Endothelial cell of umbilical vein (primary cell): ENCODE measurements at regions not wholly inside any gene's neighbourhood (a gene's known extent, or its start where the extent isn't known, plus 50 kb on each side); places are given as distances from the start of the nearest gene placed in this dataset.

Experiments
- BruUV-seq: library from RNA; stranded (reverse); fragments of 400-500 nt; replicated peaks from 2 replicates; lab custom pipeline; 2021; lab: Mats Ljungman, UMichigan
- CTCF ChIA-PET: fragments of 300-600, 350-600 bp; sonication (Branson Sonifier 250); formaldehyde crosslinking; loops from one replicate; lab custom pipeline; 2021; ENCODE audit warnings: antibody characterized with exemption, inconsistent platforms; lab: Charles Lee
- POLR2A ChIA-PET: fragments of 300-600, 350-600 bp; sonication (Branson Sonifier 250); formaldehyde crosslinking; loops from one replicate; lab custom pipeline; 2021; ENCODE audit warnings: antibody characterized with exemption, inconsistent platforms; lab: Charles Lee
- DNase-seq: peaks from one replicate; pipeline ENCODE4 v3.0.0-alpha.2; 2011; ENCODE audit warnings: low read depth, low spot score
- FAIRE-seq: peaks from 2 replicates; lab custom pipeline; 2011; peaks lifted over from hg19 to GRCh38; lab: Jason Lieb, UNC
- H2AFZ ChIP-seq: 2 replicates; pipeline ENCODE4 v1.6.0; 2012; ENCODE audit warnings: low read depth, low read length, control low read depth, inconsistent platforms
- H3K27ac ChIP-seq: 2 replicates; pipeline ENCODE4 v1.5.1; 2011; ENCODE audit warnings: low read depth, mild to moderate bottlenecking, control low read depth, low read length, moderate library complexity; ENCODE audit not compliant: insufficient read depth
- H3K27me3 ChIP-seq, 2 experiments: 2 replicates each; pipeline versions ENCODE4 v1.6.0 to v1.6.1; 2011; ENCODE audit warnings: low read length in 2 of 2, mixed read lengths in 1 of 2; ENCODE audit not compliant: control insufficient read depth in 2 of 2, insufficient read depth in 2 of 2
- H3K36me3 ChIP-seq, 2 experiments: 2 replicates in 1 of 2; 3 replicates in 1 of 2; pipeline ENCODE4 v1.5.1; 2011; ENCODE audit warnings: low read length in 2 of 2, mild to moderate bottlenecking in 1 of 2, moderate library complexity in 1 of 2; ENCODE audit not compliant: control insufficient read depth in 2 of 2, insufficient read depth in 2 of 2; ENCODE audit errors: extremely low read depth in 1 of 2
- H3K4me1 ChIP-seq: 3 replicates; pipeline ENCODE4 v1.5.1; 2011; ENCODE audit warnings: mild to moderate bottlenecking, low read length; ENCODE audit not compliant: control insufficient read depth, insufficient read depth; ENCODE audit errors: extremely low read depth
- H3K4me2 ChIP-seq: 2 replicates; pipeline ENCODE4 v1.6.1; 2011; ENCODE audit warnings: low read length, control low read depth, mixed read lengths; ENCODE audit not compliant: insufficient read depth
- H3K4me3 ChIP-seq, 3 experiments: fragments of 200-600 bp in 1 of 3; sonication (generic), shearing (Covaris generic) in 1 of 3; replicated peaks in 1 of 3; 2 replicates each; pipeline ENCODE4 v1.5.1; 2011 to 2016; ENCODE audit warnings: control low read depth in 3 of 3, low read length in 3 of 3, mild to moderate bottlenecking in 2 of 3, inconsistent platforms in 1 of 3, low read depth in 1 of 3, moderate library complexity in 1 of 3; ENCODE audit not compliant: insufficient read depth in 1 of 3
- H3K79me2 ChIP-seq: 2 replicates; pipeline ENCODE4 v1.6.0; 2012; ENCODE audit warnings: low read length, inconsistent platforms; ENCODE audit not compliant: control insufficient read depth, insufficient read depth
- H3K9ac ChIP-seq: replicated peaks from 2 replicates; pipeline ENCODE3; 2011; ENCODE audit warnings: low read length, control low read depth; ENCODE audit not compliant: insufficient read depth; ENCODE audit errors: extremely low read depth
- H3K9me1 ChIP-seq: replicated peaks from 3 replicates; pipeline ENCODE4 v1.6.0; 2011; ENCODE audit warnings: mild to moderate bottlenecking, low read length; ENCODE audit not compliant: control insufficient read depth, insufficient read depth; ENCODE audit errors: extremely low read depth
- H3K9me3 ChIP-seq: replicated peaks from 2 replicates; pipeline ENCODE4 v1.5.1; 2012; ENCODE audit warnings: low read length, inconsistent platforms; ENCODE audit not compliant: control insufficient read depth, insufficient read depth
- H4K20me1 ChIP-seq: replicated peaks from 2 replicates; pipeline ENCODE3; 2011; ENCODE audit warnings: mild to moderate bottlenecking, low read length; ENCODE audit not compliant: control insufficient read depth, insufficient read depth; ENCODE audit errors: extremely low read depth
- EZH2 ChIP-seq: IDR thresholded peaks from 2 replicates; pipeline ENCODE4 v1.6.1; 2012; ENCODE audit warnings: borderline replicate concordance, low read depth, mild to moderate bottlenecking, moderate library complexity, low read length, inconsistent platforms; ENCODE audit not compliant: severe bottlenecking
- GATA2 ChIP-seq: IDR thresholded peaks from 2 replicates; pipeline ENCODE4 v1.7.0; 2011; ENCODE audit warnings: low read depth, mild to moderate bottlenecking, moderate library complexity, mixed read lengths, low read length; ENCODE audit not compliant: insufficient read length, insufficient read depth
- MYC ChIP-seq: IDR thresholded peaks from one replicate; pipeline ENCODE4 v1.6.1; 2011; ENCODE audit warnings: mild to moderate bottlenecking, low read depth, low read length
- POLR2A ChIP-seq: IDR thresholded peaks from 2 replicates; pipeline ENCODE4 v1.6.1; 2012; ENCODE audit warnings: low read depth, mild to moderate bottlenecking, control low read depth, low read length
- dilution Hi-C: fragments of 300-500 bp; cut with MboI; formaldehyde crosslinking; loops from one replicate; pipeline ENCODE4 v1.15.0; 2019; ENCODE audit warnings: low sequenced_read_pairs; ENCODE audit not compliant: extremely low pct_ligation_motif_present
- intact Hi-C: fragments of 100-400 bp; cut with micrococcal nuclease; formaldehyde crosslinking; loops from one replicate; pipeline ENCODE4 v1.10.0; 2022
- TF ChIP-seq, protein P1 (sequence below), 2 donors: IDR thresholded peaks; 1 replicate in 1 of 2; 2 replicates in 1 of 2; pipeline ENCODE4 v1.5.1; 2011; ENCODE audit warnings: low read length in 2 of 2, mild to moderate bottlenecking in 2 of 2, moderate library complexity in 2 of 2, control low read depth in 1 of 2, inconsistent platforms in 1 of 2, low read depth in 1 of 2; ENCODE audit not compliant: insufficient read depth in 1 of 2; ENCODE audit errors: extremely low read depth in 1 of 2

DNA sequence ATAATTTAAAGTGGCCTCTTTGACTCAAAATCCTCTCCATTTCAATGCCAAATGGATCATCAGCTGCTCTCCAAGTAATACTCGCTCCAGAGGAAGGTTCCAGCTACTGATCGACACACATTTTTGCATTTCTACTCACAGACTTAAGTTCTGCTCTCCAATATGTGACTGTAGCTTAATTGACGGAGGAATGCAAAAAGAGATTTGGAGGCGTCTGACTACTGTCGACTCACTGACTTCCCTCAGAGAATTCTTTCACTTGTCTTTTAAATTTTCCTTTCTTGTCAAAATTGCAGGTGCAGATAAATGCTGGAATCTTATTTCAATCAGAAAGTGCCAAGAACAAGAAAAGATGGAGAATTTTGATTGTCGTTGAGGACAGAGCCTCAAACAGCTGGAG lies 84.1 kb upstream of the PAPOLG start:
- Histone ChIP-seq H3K36me3 (no peaks in the 10 kb centered on the region), H3K79me2 (no peaks in the 10 kb centered on the region), H4K20me1 (no peaks in the 10 kb centered on the region), H3K4me2 (no peak overlapping the region), H3K9me1 (no peaks in the 10 kb centered on the region), H3K4me1 (no peaks in the 10 kb centered on the region), H3K9me3 (no peaks in the 10 kb centered on the region), H3K27ac (no peak overlapping the region), H2AFZ (no peak overlapping the region), H3K27me3 (peaks cover 0 to 4% of the 10 kb centered on the region in 2 experiments), H3K4me3 (no peak overlapping the region), H3K9ac (no peak overlapping the region)
- FAIRE-seq (no peak), DNase-seq (no peak)
- CTCF ChIA-PET = interaction anchor here (1.2 to 1.4 kb wide), 3 partner anchors 25 to 327 kb away, joined by 3 to 4 read pairs (median 3); no protein-coding TSS in a partner anchor
- intact Hi-C loops (loop anchor here (10.0 kb wide), 1 partner anchor 1907 kb away; no protein-coding TSS in a partner anchor), dilution Hi-C loops (no loop called here)
- TF ChIP-seq MYC = no peak
- TF ChIP-seq, protein P1, sequence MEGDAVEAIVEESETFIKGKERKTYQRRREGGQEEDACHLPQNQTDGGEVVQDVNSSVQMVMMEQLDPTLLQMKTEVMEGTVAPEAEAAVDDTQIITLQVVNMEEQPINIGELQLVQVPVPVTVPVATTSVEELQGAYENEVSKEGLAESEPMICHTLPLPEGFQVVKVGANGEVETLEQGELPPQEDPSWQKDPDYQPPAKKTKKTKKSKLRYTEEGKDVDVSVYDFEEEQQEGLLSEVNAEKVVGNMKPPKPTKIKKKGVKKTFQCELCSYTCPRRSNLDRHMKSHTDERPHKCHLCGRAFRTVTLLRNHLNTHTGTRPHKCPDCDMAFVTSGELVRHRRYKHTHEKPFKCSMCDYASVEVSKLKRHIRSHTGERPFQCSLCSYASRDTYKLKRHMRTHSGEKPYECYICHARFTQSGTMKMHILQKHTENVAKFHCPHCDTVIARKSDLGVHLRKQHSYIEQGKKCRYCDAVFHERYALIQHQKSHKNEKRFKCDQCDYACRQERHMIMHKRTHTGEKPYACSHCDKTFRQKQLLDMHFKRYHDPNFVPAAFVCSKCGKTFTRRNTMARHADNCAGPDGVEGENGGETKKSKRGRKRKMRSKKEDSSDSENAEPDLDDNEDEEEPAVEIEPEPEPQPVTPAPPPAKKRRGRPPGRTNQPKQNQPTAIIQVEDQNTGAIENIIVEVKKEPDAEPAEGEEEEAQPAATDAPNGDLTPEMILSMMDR (IDR thresholded peaks at IDR 0.05; ENCODE audit: extremely low read depth in 1 of 2, insufficient read depth in 1 of 2, low read depth in 1 of 2, low read length in 2 of 2) = no peak
- no peak for TF ChIP-seq GATA2
- no peak for TF ChIP-seq EZH2
- TF ChIP-seq POLR2A = no peak
- POLR2A ChIA-PET = no interaction called here
- BruUV-seq = no TSS peak
